ENCODE measurements at regions not wholly inside any gene's neighbourhood (a gene's known extent, or its start where the extent isn't known, plus 50 kb on each side); places are given as distances from the start of the nearest gene placed in this dataset.
"Not testable (repeated sequence)": the region's sequence is repeated elsewhere in the genome, so short reads cannot be mapped to it uniquely, and the experiment has no call there.

DNA sequence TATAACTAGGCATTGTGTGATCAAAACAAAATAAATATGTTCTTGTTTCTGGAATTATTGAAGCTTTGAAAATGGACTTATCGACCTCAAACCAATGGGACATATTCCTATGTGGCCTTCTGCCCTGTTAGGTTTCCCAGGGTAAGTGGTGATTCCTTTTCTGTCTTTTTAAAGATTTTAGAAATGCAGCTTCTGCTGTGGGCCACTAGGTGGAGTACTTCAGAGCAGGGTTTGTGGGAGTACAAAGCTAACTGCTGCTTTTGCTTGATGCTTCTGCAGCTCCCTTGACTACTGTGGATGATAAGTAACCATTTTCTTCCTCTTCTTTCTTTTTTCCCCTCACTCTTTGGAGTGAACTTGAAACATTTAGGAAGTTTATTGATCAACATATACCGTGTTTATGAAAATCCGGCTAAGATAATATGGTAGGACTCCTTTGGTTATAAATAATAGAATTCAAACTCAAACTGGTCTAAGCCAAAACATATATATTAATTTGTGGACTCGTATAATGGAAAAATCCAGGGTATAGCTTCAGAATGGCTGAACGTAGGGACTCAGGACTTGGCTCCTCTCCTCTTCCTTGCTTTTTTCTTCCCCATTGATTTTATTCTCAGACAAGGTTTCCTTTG is 1737.7 kb upstream of the DEFB115 start:
- H3K27ac ChIP-seq; ATAC-seq; DNase-seq; intact Hi-C loops (cut with DNase I); H3K27me3 ChIP-seq; H3K36me3 ChIP-seq; H3K4me3 ChIP-seq; H3K4me1 ChIP-seq: not testable (repeated sequence)
- TF ChIP-seq, protein P1, sequence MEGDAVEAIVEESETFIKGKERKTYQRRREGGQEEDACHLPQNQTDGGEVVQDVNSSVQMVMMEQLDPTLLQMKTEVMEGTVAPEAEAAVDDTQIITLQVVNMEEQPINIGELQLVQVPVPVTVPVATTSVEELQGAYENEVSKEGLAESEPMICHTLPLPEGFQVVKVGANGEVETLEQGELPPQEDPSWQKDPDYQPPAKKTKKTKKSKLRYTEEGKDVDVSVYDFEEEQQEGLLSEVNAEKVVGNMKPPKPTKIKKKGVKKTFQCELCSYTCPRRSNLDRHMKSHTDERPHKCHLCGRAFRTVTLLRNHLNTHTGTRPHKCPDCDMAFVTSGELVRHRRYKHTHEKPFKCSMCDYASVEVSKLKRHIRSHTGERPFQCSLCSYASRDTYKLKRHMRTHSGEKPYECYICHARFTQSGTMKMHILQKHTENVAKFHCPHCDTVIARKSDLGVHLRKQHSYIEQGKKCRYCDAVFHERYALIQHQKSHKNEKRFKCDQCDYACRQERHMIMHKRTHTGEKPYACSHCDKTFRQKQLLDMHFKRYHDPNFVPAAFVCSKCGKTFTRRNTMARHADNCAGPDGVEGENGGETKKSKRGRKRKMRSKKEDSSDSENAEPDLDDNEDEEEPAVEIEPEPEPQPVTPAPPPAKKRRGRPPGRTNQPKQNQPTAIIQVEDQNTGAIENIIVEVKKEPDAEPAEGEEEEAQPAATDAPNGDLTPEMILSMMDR (IDR thresholded peaks at IDR 0.05) = peak; percentile 24 to 27
- peaks cover 0 to 13% of the 10 kb centered on the region in 2 donors for H3K9me3 ChIP-seq

DNA sequence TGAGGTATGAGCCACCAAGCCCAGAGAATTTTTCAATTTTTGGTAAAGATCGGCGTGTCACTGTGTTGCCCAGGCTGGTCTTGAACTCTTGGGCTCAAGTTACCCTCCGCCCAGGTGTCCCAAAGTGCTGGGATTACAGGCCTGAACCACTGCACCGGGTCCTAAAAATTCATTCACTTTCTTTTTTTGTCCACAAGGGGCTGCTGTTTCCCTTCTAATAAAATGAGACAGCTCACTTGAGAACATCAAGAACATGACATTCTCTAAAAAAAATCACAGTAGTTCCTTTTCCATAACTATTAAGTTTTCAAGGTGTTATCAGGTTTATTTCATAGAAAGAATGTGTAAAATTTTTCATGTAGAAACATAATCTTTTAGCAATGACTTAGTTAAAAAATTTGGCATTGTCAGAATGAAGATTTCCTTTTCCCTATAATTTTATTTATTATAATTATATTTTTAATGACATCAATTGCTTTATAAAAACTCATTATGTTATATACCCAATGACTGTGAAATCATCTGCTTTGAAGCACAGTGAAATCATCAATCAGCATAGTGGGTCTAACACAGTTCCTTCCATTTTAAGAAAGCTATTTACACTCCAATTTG is 1723.8 kb upstream of the DEFB115 start:
- intact Hi-C loops (cut with DNase I); H3K4me3 ChIP-seq; ATAC-seq; H3K9me3 ChIP-seq; H3K4me1 ChIP-seq; DNase-seq; H3K27ac ChIP-seq; H3K36me3 ChIP-seq; H3K27me3 ChIP-seq: not testable (repeated sequence)

DNA sequence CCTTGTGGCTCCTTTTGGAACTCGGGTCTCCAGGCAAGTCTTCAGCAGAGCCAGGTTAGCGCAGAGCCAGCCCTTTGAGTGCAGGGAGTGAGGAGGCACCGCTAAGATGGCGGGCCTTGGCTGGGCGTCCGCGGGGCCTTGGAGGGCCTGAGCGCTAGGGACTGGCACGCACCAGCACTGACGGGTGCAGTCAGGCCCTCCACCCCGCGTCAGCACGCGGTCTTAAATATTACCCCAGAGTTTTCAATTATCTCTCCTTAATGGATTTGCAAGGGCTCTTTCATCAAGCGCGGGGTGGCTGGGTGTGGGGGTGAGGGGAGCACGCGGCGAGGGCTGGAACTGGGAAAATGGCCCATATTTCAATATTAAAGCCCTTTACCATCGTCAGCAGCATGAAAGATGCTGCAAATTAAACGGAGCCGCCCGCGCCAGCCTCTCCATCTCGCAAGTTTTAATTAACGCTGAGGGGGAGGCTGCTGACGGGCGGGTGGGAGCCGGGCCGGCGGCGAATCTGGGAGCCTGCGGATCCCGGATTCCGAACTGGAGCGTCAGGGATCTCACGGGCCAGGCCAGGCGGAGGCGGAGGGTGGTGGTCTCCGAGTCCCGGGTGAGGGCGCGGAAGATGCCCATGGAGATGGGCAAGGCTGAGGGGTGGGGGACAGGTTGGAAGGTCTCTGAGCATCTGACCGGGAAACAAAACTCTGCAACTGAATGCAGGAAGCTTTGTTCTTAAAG is 1690.4 kb upstream of the DEFB115 start:
- H3K27ac ChIP-seq; ATAC-seq; H3K4me3 ChIP-seq; intact Hi-C loops (cut with DNase I); H3K9me3 ChIP-seq; H3K4me1 ChIP-seq; H3K36me3 ChIP-seq; DNase-seq: not testable (repeated sequence)
- H3K27me3 ChIP-seq = peaks cover 0 to 10% of the 10 kb centered on the region in 2 donors

DNA sequence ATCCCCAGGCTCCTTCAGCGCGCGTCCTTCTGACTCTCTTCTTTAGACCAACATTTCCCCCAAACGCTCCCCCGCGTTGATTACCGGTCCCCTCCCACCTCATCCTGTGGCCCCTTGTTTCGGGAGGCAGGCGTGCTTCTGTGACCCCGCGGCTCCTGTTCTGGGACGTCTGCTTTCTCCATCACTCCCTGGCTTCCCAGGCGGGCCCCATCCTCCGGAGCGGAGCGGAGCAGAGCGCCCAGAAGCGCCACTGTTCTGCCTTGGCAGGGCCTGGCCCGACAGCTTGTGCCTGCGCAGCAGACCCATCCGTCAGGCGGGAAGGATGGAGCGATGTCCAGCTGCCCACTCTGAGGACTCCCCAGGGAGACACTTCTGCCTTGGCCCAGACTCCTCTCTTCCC is 1689.8 kb upstream of the DEFB115 start:
- DNase-seq; H3K9me3 ChIP-seq; ATAC-seq; intact Hi-C loops (cut with DNase I); H3K36me3 ChIP-seq; H3K27ac ChIP-seq; H3K4me3 ChIP-seq; H3K4me1 ChIP-seq: not testable (repeated sequence)
- peaks cover 0 to 10% of the 10 kb centered on the region in 2 donors for H3K27me3 ChIP-seq

DNA sequence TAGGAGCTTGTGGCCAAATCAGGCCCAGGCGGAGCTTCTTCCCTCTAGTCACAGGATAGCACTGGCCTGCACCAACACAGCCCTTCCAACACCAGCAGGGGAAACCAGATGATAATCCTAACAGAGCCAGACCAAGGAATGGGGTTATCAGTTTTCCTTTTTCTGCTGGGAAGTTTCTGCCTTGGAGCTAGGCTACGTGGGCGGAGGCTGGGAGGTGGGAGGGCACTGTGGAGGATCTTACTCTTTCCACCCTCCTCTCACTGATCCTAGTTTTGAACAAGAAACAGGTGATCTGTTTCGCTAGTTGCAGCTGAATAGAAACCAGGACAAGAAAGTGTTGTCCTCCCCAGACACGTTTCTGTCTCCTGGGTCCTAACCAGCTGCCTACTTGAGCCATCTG is 1687.3 kb upstream of the DEFB115 start:
- H3K27ac ChIP-seq; H3K4me3 ChIP-seq; H3K36me3 ChIP-seq; H3K9me3 ChIP-seq; ATAC-seq; intact Hi-C loops (cut with DNase I); DNase-seq; H3K4me1 ChIP-seq: not testable (repeated sequence)
- H3K27me3 ChIP-seq = peaks cover 0 to 10% of the 10 kb centered on the region in 2 donors

DNA sequence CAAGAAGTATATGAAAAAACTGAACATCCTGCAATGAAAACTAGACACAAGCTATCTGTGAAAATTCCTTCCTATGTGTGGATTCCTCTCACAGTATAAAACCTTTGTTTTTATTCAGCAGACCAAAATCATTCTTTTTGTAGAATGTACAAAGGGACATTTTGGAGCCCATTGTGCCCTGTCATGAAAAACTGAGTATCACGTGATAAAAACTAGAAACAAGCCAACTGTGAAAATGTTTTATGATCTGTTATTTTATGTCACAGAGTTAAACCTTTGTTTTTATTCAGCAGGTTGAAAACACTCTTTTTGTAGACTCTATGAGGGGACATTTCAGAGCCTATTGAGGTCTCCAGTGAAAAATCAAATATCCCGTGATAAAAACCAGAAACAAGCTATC is 1667.9 kb upstream of the DEFB115 start:
- H3K4me3 ChIP-seq; intact Hi-C loops (cut with DNase I); DNase-seq; ATAC-seq; H3K4me1 ChIP-seq; H3K27ac ChIP-seq; H3K9me3 ChIP-seq; H3K36me3 ChIP-seq; H3K27me3 ChIP-seq: not testable (repeated sequence)

DNA sequence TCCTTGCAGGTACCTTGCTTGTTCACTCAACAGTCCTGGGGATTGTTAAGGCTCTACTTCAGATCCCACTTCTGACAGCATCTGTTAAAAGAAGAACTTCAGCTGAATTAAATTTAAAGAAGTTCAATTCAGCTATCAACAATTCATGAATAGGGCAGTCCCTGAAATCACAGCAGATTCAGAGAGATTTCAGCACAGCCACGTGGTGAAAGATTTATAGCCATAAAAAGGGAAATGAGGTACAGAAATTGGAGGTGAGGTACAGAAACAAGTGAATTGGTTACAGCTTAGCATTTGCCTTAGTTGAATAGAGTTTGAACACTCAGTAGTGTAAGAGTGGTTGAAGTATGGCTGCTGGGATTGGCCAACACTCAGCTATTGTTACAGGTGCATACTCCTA is 1653.3 kb upstream of the DEFB115 start:
- H3K4me3 ChIP-seq; H3K36me3 ChIP-seq; DNase-seq; H3K27ac ChIP-seq; intact Hi-C loops (cut with DNase I); H3K27me3 ChIP-seq; H3K4me1 ChIP-seq; H3K9me3 ChIP-seq; ATAC-seq: not testable (repeated sequence)

DNA sequence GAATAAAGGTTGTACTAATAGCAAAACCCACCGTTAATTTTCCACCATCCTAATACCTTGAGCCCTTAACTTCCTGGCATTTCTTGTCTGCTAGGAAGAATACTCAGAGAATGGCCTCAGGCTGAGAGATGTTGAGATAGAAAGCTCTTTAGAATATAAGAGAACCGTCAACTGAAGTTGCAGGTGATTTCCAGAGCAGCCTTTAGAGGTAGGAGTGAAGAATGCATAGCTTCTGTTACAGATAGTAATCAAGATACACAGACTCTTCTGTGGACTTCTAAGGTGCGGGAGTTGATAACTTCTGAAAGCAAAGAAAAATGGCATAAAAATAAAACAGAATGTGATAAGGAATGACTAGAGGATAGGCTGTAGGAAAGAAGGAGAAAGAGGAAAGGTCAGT is 1651.3 kb upstream of the DEFB115 start:
- H3K4me1 ChIP-seq; H3K36me3 ChIP-seq; H3K9me3 ChIP-seq; ATAC-seq; DNase-seq; intact Hi-C loops (cut with DNase I); H3K4me3 ChIP-seq; H3K27me3 ChIP-seq; H3K27ac ChIP-seq: not testable (repeated sequence)

DNA sequence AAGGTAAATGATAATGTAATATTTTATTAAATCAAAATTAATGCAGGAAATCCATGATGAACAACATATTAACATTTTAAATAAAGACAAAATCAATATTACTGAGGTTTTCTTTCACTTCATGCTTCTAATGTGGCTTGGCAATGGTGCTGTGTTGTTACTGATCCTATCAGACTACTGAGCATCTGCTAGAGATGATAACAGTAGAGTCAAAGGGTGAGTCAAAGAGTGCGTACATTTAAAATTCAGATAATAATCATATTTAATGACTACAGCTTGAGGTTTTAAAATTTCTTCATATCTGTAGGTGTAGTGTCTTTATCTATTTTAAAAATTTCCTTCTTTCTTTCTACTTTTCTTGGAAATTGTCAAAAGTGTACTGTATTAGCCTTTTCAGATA is 1628.1 kb upstream of the DEFB115 start:
- H3K36me3 ChIP-seq; H3K27me3 ChIP-seq; DNase-seq; H3K4me3 ChIP-seq; ATAC-seq; H3K27ac ChIP-seq; intact Hi-C loops (cut with DNase I); H3K4me1 ChIP-seq: not testable (repeated sequence)
- H3K9me3 ChIP-seq = peaks cover 0 to 12% of the 10 kb centered on the region in 2 donors
